GM12892 (cell line): ENCODE measurements at regions not wholly inside any gene's neighbourhood (a gene's known extent, or its start where the extent isn't known, plus 50 kb on each side); places are given as distances from the start of the nearest gene placed in this dataset.

ENCODE experiments used
- POLR2A ChIP-seq: IDR thresholded peaks from 2 replicates; pipeline ENCODE4 v1.6.1; 2011; ENCODE audit warnings: low read depth, low read length, control low read depth
- POLR2AphosphoS5 ChIP-seq: IDR thresholded peaks from 2 replicates; pipeline ENCODE4 v1.6.1; 2011; ENCODE audit warnings: low read depth, low read length, control low read depth
- TAF1 ChIP-seq: IDR thresholded peaks from 2 replicates; pipeline ENCODE4 v1.6.1; 2011; ENCODE audit warnings: low read depth, mild to moderate bottlenecking, control low read depth, low read length, borderline replicate concordance

- TF ChIP-seq POLR2A (no peak), POLR2AphosphoS5 (no peak), TAF1 (no peak)
These were observed 62.7 kb upstream of the NBL1 start for GRCh38 chr1:19581381-19581780.
